ENCODE measurements at regions not wholly inside any gene's neighbourhood (a gene's known extent, or its start where the extent isn't known, plus 50 kb on each side); places are given as distances from the start of the nearest gene placed in this dataset.
"Not testable (repeated sequence)": the region's sequence is repeated elsewhere in the genome, so short reads cannot be mapped to it uniquely, and the experiment has no call there.

DNA sequence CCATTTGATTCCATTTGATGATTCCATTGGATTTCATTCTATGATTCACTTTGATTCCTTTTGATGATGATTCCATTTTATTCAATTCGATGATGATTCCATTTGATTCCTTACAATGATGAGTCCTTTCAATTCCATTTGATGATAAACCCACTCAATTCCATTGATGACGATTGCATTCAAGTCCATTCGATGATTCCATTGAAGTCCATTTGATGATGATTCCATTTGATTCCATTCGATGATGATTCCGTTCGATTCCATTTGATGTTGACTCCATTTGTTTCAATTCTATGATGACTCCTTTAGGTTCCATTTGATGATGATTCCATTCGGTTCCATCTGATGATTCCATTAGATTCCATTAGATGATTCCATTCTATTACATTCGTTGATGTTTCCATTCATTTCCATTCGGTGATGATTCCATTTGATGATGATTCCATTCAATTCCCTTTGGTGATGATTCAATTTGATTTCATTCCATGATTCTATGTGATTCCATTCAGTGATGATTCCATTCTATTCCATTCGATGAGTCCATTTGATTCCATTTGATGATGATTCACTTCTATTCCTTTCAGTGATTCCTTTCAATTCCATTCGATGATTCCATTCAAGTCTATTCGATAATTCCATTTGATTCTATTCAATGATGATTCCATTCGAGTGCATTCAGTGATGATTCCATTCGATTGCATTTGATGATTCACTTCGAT, 1106.0 kb downstream of the RPIA start:
- no peak for TF ChIP-seq CTCF (IDR thresholded peaks at IDR 0.05)
- no peaks in the 10 kb centered on the region for H3K27me3 Mint-ChIP-seq (ENCODE audit: low read depth in 3 of 3)
- no peaks in the 10 kb centered on the region for H3K27me3 ChIP-seq (ENCODE audit: control insufficient read depth in 2 of 2, insufficient read depth in 2 of 2, low read length in 2 of 2)
- no peak overlapping the region for H3K4me2 ChIP-seq (replicated peaks; ENCODE audit: extremely low read depth, low read length, poor library complexity, severe bottlenecking)
- peaks cover 10 to 79% (median 70%) of the 10 kb centered on the region in 7 donors for H3K9me3 Mint-ChIP-seq
- H3K4me1 ChIP-seq (ENCODE audit: control insufficient read depth in 1 of 2, insufficient read depth in 2 of 2, low read length in 2 of 2): no peaks in the 10 kb centered on the region
- no peaks in the 10 kb centered on the region for H4K20me1 ChIP-seq (ENCODE audit: insufficient read depth, low read length)
- intact Hi-C loops (cut with micrococcal nuclease): no loop called here
- no peak overlapping the region for H3K4me3 Mint-ChIP-seq
- no peak overlapping the region for H3K27ac ChIP-seq (ENCODE audit: low read depth in 1 of 2, low read length in 2 of 2)
- no peak overlapping the region for H3K27ac Mint-ChIP-seq
- H3K9ac ChIP-seq (ENCODE audit: insufficient read depth, low read length, poor library complexity, severe bottlenecking): no peak overlapping the region
- no peaks in the 10 kb centered on the region for H3K36me3 Mint-ChIP-seq
- H2AFZ ChIP-seq (ENCODE audit: insufficient read depth, low read depth, low read length, poor library complexity, severe bottlenecking): no peak overlapping the region
- H3K79me2 ChIP-seq (ENCODE audit: insufficient read depth, low read length): no peaks in the 10 kb centered on the region
- peaks cover 71 to 100% of the 10 kb centered on the region in 2 donors for H3K9me3 ChIP-seq (replicated peaks in 1 of 2; ENCODE audit: control insufficient read depth in 1 of 2, insufficient read depth in 1 of 2, low read length in 2 of 2)
- DNase-seq: no peak
- H3K4me1 Mint-ChIP-seq: no peaks in the 10 kb centered on the region
- no peak overlapping the region for H3K4me3 ChIP-seq (replicated peaks in 1 of 3; ENCODE audit: low read depth in 2 of 3, low read length in 3 of 3)
- WGBS (ENCODE audit: insufficient coverage): 81% methylated on average over 14 of the region's 15 CpGs
- no peaks in the 10 kb centered on the region for H3K36me3 ChIP-seq (replicated peaks in 1 of 2; ENCODE audit: control insufficient read depth in 1 of 2, insufficient read depth in 2 of 2, low read length in 2 of 2)

DNA sequence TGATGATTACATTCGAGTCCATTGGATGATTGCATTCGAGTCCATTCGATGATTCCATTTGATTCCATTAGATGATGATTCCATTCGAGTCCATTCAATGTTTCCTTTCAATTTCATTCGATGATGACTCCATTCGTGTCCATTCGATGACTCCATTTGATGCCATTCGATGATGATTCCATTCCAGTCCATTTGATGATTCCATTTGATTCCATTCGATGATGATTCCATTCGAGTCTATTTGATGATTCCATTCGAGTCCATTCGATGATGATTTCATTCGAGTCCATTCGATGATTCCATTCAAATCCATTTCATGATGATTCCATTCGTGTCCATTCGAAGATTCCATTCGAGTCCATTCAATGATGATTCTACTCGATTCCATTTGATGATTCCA, 1109.7 kb downstream of the RPIA start:
- H2AFZ ChIP-seq (ENCODE audit: insufficient read depth, low read depth, low read length, poor library complexity, severe bottlenecking); H3K4me1 Mint-ChIP-seq; H3K27me3 ChIP-seq (ENCODE audit: control insufficient read depth in 2 of 2, insufficient read depth in 2 of 2, low read length in 2 of 2); H3K27me3 Mint-ChIP-seq (ENCODE audit: low read depth in 3 of 3); H3K27ac ChIP-seq (ENCODE audit: low read depth in 1 of 2, low read length in 2 of 2); DNase-seq; H3K36me3 Mint-ChIP-seq; H3K9ac ChIP-seq (ENCODE audit: insufficient read depth, low read length, poor library complexity, severe bottlenecking); H3K36me3 ChIP-seq (replicated peaks in 1 of 2; ENCODE audit: control insufficient read depth in 1 of 2, insufficient read depth in 2 of 2, low read length in 2 of 2); H4K20me1 ChIP-seq (ENCODE audit: insufficient read depth, low read length); H3K27ac Mint-ChIP-seq; H3K79me2 ChIP-seq (ENCODE audit: insufficient read depth, low read length); H3K4me3 Mint-ChIP-seq; intact Hi-C loops (cut with micrococcal nuclease); H3K4me1 ChIP-seq (ENCODE audit: control insufficient read depth in 1 of 2, insufficient read depth in 2 of 2, low read length in 2 of 2); H3K4me2 ChIP-seq (replicated peaks; ENCODE audit: extremely low read depth, low read length, poor library complexity, severe bottlenecking); H3K4me3 ChIP-seq (replicated peaks in 1 of 3; ENCODE audit: low read depth in 2 of 3, low read length in 3 of 3): not testable (repeated sequence)
- H3K9me3 Mint-ChIP-seq: peaks cover 13 to 91% (median 78%) of the 10 kb centered on the region in 7 donors
- WGBS (ENCODE audit: insufficient coverage): 85% methylated on average over 18 of the region's 18 CpGs
- H3K9me3 ChIP-seq (replicated peaks in 1 of 2; ENCODE audit: control insufficient read depth in 1 of 2, insufficient read depth in 1 of 2, low read length in 2 of 2): peaks cover 92 to 100% of the 10 kb centered on the region in 2 donors

DNA sequence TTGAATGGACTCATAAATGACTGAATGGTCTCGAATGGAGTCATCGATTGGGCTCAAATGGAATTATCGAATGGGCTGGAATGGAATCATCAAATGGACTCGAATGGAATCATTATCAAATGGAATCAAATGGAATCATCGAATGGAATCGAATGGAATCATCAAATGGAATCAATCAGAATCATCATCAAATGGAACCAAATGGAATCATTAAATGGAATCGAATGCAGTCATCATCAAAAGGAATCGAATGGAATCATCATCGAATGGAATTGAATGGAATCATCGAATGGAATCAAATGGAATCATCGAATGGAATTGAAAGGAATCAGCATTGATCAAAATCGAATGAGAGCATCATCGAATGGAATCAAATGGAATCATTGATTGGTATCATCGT, 1114.9 kb downstream of the RPIA start:
- intact Hi-C loops (cut with micrococcal nuclease); H4K20me1 ChIP-seq (ENCODE audit: insufficient read depth, low read length); H3K4me1 ChIP-seq (ENCODE audit: control insufficient read depth in 1 of 2, insufficient read depth in 2 of 2, low read length in 2 of 2); H3K27me3 Mint-ChIP-seq (ENCODE audit: low read depth in 3 of 3); H3K27me3 ChIP-seq (ENCODE audit: control insufficient read depth in 2 of 2, insufficient read depth in 2 of 2, low read length in 2 of 2); H3K4me3 ChIP-seq (replicated peaks in 1 of 3; ENCODE audit: low read depth in 2 of 3, low read length in 3 of 3); H3K4me2 ChIP-seq (replicated peaks; ENCODE audit: extremely low read depth, low read length, poor library complexity, severe bottlenecking); H3K36me3 ChIP-seq (replicated peaks in 1 of 2; ENCODE audit: control insufficient read depth in 1 of 2, insufficient read depth in 2 of 2, low read length in 2 of 2); H3K36me3 Mint-ChIP-seq; H3K4me1 Mint-ChIP-seq; H2AFZ ChIP-seq (ENCODE audit: insufficient read depth, low read depth, low read length, poor library complexity, severe bottlenecking); H3K9ac ChIP-seq (ENCODE audit: insufficient read depth, low read length, poor library complexity, severe bottlenecking); H3K79me2 ChIP-seq (ENCODE audit: insufficient read depth, low read length); H3K27ac Mint-ChIP-seq; DNase-seq; H3K4me3 Mint-ChIP-seq; H3K27ac ChIP-seq (ENCODE audit: low read depth in 1 of 2, low read length in 2 of 2): not testable (repeated sequence)
- WGBS (ENCODE audit: insufficient coverage): 81% methylated on average over 14 of the region's 14 CpGs
- H3K9me3 ChIP-seq (replicated peaks in 1 of 2; ENCODE audit: control insufficient read depth in 1 of 2, insufficient read depth in 1 of 2, low read length in 2 of 2): peaks cover 73 to 88% of the 10 kb centered on the region in 2 donors
- H3K9me3 Mint-ChIP-seq: peaks cover 11 to 79% (median 73%) of the 10 kb centered on the region in 7 donors

Data from CD14-positive monocyte (primary cell).